ENCODE measurements at regions not wholly inside any gene's neighbourhood (a gene's known extent, or its start where the extent isn't known, plus 50 kb on each side); places are given as distances from the start of the nearest gene placed in this dataset.

DNA sequence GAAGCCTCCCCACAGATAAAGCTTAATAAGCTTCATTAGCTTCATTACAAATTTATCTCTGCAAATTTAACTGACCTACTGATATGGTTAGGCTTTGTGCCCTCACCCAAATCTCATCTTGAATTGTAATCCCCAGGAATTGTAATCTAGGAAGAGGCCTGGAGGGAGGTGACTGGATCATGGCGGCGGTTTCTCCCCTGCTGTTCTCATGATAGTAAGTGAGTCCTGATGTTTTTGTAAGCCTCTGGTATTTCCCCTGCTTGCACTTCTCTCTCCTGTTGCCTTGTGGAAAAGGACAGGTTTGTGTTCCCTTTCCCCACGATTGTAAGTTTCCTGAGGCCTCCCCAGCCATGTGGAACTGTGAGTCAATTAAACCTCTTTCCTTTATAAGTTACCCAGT is 226.1 kb upstream of the TTC14 start:
- no peak for TF ChIP-seq EZH2 (IDR thresholded peaks at IDR 0.05; ENCODE audit: low read length, missing control alignments)
- TF ChIP-seq, protein P1, sequence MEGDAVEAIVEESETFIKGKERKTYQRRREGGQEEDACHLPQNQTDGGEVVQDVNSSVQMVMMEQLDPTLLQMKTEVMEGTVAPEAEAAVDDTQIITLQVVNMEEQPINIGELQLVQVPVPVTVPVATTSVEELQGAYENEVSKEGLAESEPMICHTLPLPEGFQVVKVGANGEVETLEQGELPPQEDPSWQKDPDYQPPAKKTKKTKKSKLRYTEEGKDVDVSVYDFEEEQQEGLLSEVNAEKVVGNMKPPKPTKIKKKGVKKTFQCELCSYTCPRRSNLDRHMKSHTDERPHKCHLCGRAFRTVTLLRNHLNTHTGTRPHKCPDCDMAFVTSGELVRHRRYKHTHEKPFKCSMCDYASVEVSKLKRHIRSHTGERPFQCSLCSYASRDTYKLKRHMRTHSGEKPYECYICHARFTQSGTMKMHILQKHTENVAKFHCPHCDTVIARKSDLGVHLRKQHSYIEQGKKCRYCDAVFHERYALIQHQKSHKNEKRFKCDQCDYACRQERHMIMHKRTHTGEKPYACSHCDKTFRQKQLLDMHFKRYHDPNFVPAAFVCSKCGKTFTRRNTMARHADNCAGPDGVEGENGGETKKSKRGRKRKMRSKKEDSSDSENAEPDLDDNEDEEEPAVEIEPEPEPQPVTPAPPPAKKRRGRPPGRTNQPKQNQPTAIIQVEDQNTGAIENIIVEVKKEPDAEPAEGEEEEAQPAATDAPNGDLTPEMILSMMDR (conservative IDR thresholded peaks at IDR 0.05 in 1 of 2, IDR thresholded peaks at IDR 0.05 in 1 of 2; ENCODE audit: low read depth in 1 of 2, low read length in 2 of 2): no peak

All from fibroblast of lung (primary cell).